ENCODE measurements at regions not wholly inside any gene's neighbourhood (a gene's known extent, or its start where the extent isn't known, plus 50 kb on each side); places are given as distances from the start of the nearest gene placed in this dataset.

- Histone ChIP-seq H3K27ac (ENCODE audit: low read length) (no peak overlapping the region), H3K9me2 (replicated peaks; ENCODE audit: insufficient read depth, low read length) (no peaks in the 10 kb centered on the region), H3K9ac (ENCODE audit: low read length) (no peak overlapping the region), H3K4me2 (ENCODE audit: low read depth, low read length) (no peak overlapping the region), H4K20me1 (ENCODE audit: insufficient read depth, low read length) (no peaks in the 10 kb centered on the region), H3K4me1 (ENCODE audit: low read length) (no peaks in the 10 kb centered on the region), H3K36me3 (replicated peaks; ENCODE audit: insufficient read depth, low read length) (no peaks in the 10 kb centered on the region), H2AFZ (ENCODE audit: low read length) (no peak overlapping the region), H3K79me2 (ENCODE audit: low read length) (no peaks in the 10 kb centered on the region), H3F3A (ENCODE audit: insufficient read depth, low read length) (no peaks in the 10 kb centered on the region), H3K27me3 (replicated peaks; ENCODE audit: insufficient read depth, low read length) (no peaks in the 10 kb centered on the region), H3K9me3 (replicated peaks; ENCODE audit: insufficient read depth, low read length) (no peaks in the 10 kb centered on the region), H3K4me3 (ENCODE audit: low read length) (no peak overlapping the region)
- no peak for DNase-seq
- TF ChIP-seq CTCF (IDR thresholded peaks at IDR 0.05; ENCODE audit: low read length) (no peak), EZH2phosphoT487 (IDR thresholded peaks at IDR 0.05; ENCODE audit: low read length) (no peak), EZH2 (optimal IDR thresholded peaks at IDR 0.05; ENCODE audit: low read depth, low read length) (no peak)
Measured at GRCh38 chr16:8519179-8519578, 71.1 kb downstream of the TMEM114 start.

- H3K4me1 ChIP-seq (ENCODE audit: low read length): no peaks in the 10 kb centered on the region
- no peaks in the 10 kb centered on the region for H3K79me2 ChIP-seq (ENCODE audit: low read length)
- no peaks in the 10 kb centered on the region for H3K36me3 ChIP-seq (replicated peaks; ENCODE audit: insufficient read depth, low read length)
- DNase-seq: no peak
- TF ChIP-seq EZH2 (optimal IDR thresholded peaks at IDR 0.05; ENCODE audit: low read depth, low read length): no peak
- no peak for TF ChIP-seq EZH2phosphoT487 (IDR thresholded peaks at IDR 0.05; ENCODE audit: low read length)
- TF ChIP-seq CTCF (IDR thresholded peaks at IDR 0.05; ENCODE audit: low read length): no peak
- H3K4me2 ChIP-seq (ENCODE audit: low read depth, low read length): no peak overlapping the region
- no peak overlapping the region for H2AFZ ChIP-seq (ENCODE audit: low read length)
- no peaks in the 10 kb centered on the region for H3F3A ChIP-seq (ENCODE audit: insufficient read depth, low read length)
- no peaks in the 10 kb centered on the region for H4K20me1 ChIP-seq (ENCODE audit: insufficient read depth, low read length)
- no peak overlapping the region for H3K27ac ChIP-seq (ENCODE audit: low read length)
- H3K9ac ChIP-seq (ENCODE audit: low read length): no peak overlapping the region
- H3K4me3 ChIP-seq (ENCODE audit: low read length): no peak overlapping the region
- no peaks in the 10 kb centered on the region for H3K9me3 ChIP-seq (replicated peaks; ENCODE audit: insufficient read depth, low read length)
- H3K27me3 ChIP-seq (replicated peaks; ENCODE audit: insufficient read depth, low read length): no peaks in the 10 kb centered on the region
- H3K9me2 ChIP-seq (replicated peaks; ENCODE audit: insufficient read depth, low read length): no peaks in the 10 kb centered on the region
Measured at GRCh38 chr16:8517280-8517679, 73.0 kb downstream of the TMEM114 start.

- H3K4me2 ChIP-seq (ENCODE audit: low read depth, low read length): no peak overlapping the region
- no peaks in the 10 kb centered on the region for H3K9me3 ChIP-seq (replicated peaks; ENCODE audit: insufficient read depth, low read length)
- H3K9me2 ChIP-seq (replicated peaks; ENCODE audit: insufficient read depth, low read length): no peaks in the 10 kb centered on the region
- H3K4me1 ChIP-seq (ENCODE audit: low read length): no peaks in the 10 kb centered on the region
- no peak overlapping the region for H3K9ac ChIP-seq (ENCODE audit: low read length)
- no peaks in the 10 kb centered on the region for H3K79me2 ChIP-seq (ENCODE audit: low read length)
- H2AFZ ChIP-seq (ENCODE audit: low read length): no peak overlapping the region
- no peaks in the 10 kb centered on the region for H4K20me1 ChIP-seq (ENCODE audit: insufficient read depth, low read length)
- H3K27me3 ChIP-seq (replicated peaks; ENCODE audit: insufficient read depth, low read length): no peaks in the 10 kb centered on the region
- no peak overlapping the region for H3K4me3 ChIP-seq (ENCODE audit: low read length)
- H3F3A ChIP-seq (ENCODE audit: insufficient read depth, low read length): no peaks in the 10 kb centered on the region
- H3K27ac ChIP-seq (ENCODE audit: low read length): no peak overlapping the region
- no peaks in the 10 kb centered on the region for H3K36me3 ChIP-seq (replicated peaks; ENCODE audit: insufficient read depth, low read length)
- no peak for TF ChIP-seq EZH2phosphoT487 (IDR thresholded peaks at IDR 0.05; ENCODE audit: low read length)
- TF ChIP-seq EZH2 (optimal IDR thresholded peaks at IDR 0.05; ENCODE audit: low read depth, low read length): no peak
- no peak for TF ChIP-seq CTCF (IDR thresholded peaks at IDR 0.05; ENCODE audit: low read length)
- DNase-seq: no peak
Measured at GRCh38 chr16:8516471-8516870, 73.8 kb downstream of the TMEM114 start.

All from MM.1S (cell line).